ENCODE measurements at regions not wholly inside any gene's neighbourhood (a gene's known extent, or its start where the extent isn't known, plus 50 kb on each side); places are given as distances from the start of the nearest gene placed in this dataset.

DNA sequence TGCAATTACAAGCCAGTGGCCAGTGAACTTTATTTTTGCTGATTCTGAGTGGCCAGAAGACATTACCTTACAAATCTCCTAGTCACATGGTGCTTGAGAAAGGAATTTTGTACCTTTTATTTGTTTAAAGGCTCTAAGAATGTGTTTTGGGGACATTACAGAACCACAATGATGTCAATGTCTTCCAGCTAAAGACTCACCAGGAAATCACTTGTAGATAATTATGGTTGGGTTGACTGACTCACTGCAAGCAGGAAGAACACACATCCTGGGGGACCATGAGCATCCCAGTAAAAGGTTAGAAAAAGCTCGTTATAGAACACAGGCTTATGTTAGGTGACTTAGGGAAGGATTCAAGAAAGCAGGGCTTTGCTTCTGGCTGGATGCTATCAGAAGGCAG, 119.4 kb upstream of the FAM9B start:
- TF ChIP-seq, protein P1, sequence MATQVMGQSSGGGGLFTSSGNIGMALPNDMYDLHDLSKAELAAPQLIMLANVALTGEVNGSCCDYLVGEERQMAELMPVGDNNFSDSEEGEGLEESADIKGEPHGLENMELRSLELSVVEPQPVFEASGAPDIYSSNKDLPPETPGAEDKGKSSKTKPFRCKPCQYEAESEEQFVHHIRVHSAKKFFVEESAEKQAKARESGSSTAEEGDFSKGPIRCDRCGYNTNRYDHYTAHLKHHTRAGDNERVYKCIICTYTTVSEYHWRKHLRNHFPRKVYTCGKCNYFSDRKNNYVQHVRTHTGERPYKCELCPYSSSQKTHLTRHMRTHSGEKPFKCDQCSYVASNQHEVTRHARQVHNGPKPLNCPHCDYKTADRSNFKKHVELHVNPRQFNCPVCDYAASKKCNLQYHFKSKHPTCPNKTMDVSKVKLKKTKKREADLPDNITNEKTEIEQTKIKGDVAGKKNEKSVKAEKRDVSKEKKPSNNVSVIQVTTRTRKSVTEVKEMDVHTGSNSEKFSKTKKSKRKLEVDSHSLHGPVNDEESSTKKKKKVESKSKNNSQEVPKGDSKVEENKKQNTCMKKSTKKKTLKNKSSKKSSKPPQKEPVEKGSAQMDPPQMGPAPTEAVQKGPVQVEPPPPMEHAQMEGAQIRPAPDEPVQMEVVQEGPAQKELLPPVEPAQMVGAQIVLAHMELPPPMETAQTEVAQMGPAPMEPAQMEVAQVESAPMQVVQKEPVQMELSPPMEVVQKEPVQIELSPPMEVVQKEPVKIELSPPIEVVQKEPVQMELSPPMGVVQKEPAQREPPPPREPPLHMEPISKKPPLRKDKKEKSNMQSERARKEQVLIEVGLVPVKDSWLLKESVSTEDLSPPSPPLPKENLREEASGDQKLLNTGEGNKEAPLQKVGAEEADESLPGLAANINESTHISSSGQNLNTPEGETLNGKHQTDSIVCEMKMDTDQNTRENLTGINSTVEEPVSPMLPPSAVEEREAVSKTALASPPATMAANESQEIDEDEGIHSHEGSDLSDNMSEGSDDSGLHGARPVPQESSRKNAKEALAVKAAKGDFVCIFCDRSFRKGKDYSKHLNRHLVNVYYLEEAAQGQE (IDR thresholded peaks at IDR 0.05; ENCODE audit: insufficient replicate concordance, low read depth) = no peak
- no peak for TF ChIP-seq SPI1 (IDR thresholded peaks at IDR 0.05; ENCODE audit: borderline replicate concordance, low read depth)
- no peak for TF ChIP-seq POLR2AphosphoS5 (IDR thresholded peaks at IDR 0.05; ENCODE audit: low read depth)
- TF ChIP-seq, protein P2, sequence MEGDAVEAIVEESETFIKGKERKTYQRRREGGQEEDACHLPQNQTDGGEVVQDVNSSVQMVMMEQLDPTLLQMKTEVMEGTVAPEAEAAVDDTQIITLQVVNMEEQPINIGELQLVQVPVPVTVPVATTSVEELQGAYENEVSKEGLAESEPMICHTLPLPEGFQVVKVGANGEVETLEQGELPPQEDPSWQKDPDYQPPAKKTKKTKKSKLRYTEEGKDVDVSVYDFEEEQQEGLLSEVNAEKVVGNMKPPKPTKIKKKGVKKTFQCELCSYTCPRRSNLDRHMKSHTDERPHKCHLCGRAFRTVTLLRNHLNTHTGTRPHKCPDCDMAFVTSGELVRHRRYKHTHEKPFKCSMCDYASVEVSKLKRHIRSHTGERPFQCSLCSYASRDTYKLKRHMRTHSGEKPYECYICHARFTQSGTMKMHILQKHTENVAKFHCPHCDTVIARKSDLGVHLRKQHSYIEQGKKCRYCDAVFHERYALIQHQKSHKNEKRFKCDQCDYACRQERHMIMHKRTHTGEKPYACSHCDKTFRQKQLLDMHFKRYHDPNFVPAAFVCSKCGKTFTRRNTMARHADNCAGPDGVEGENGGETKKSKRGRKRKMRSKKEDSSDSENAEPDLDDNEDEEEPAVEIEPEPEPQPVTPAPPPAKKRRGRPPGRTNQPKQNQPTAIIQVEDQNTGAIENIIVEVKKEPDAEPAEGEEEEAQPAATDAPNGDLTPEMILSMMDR (IDR thresholded peaks at IDR 0.05; ENCODE audit: insufficient read depth, low read length) = no peak
- TF ChIP-seq GABPA (IDR thresholded peaks at IDR 0.05; ENCODE audit: low read depth) = no peak
- no peak for DNase-seq (ENCODE audit: low read depth in 1 of 2, low spot score in 1 of 2)
- H3K4me3 ChIP-seq (replicated peaks; ENCODE audit: insufficient read depth, low read length) = no peak overlapping the region
- H3K27ac ChIP-seq (replicated peaks) = no peak overlapping the region
- H3K27me3 ChIP-seq (ENCODE audit: insufficient read depth, poor library complexity, severe bottlenecking) = no peaks in the 10 kb centered on the region

DNA sequence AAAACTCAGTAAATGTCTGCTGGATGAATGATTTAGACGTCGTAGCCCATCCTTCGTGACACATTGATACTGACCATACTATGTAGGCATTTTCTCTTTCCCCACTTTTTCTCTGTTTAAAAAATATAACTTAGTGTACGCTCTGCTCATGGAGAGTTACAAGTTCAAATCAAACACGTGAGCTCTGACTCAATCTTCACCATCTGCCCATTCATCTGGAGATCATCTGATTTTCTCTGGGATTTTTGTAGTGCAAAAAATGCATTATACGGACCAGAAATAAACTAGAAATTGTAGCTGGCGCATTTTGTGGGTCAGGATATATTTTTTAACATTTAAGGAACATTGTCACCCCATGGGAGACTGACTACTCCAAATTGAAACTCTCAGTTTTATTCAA, 124.7 kb upstream of the FAM9B start:
- Histone ChIP-seq H3K27me3 (ENCODE audit: insufficient read depth, poor library complexity, severe bottlenecking) (no peaks in the 10 kb centered on the region), H3K27ac (replicated peaks) (no peak overlapping the region), H3K4me3 (replicated peaks; ENCODE audit: insufficient read depth, low read length) (no peak overlapping the region)
- no peak for DNase-seq (ENCODE audit: low read depth in 1 of 2, low spot score in 1 of 2)
- TF ChIP-seq GABPA (IDR thresholded peaks at IDR 0.05; ENCODE audit: low read depth) (no peak), SPI1 (IDR thresholded peaks at IDR 0.05; ENCODE audit: borderline replicate concordance, low read depth) (no peak), POLR2AphosphoS5 (IDR thresholded peaks at IDR 0.05; ENCODE audit: low read depth) (no peak)
- TF ChIP-seq, protein P1 (IDR thresholded peaks at IDR 0.05; ENCODE audit: insufficient replicate concordance, low read depth) = no peak
- TF ChIP-seq, protein P2 (IDR thresholded peaks at IDR 0.05; ENCODE audit: insufficient read depth, low read length) = no peak

DNA sequence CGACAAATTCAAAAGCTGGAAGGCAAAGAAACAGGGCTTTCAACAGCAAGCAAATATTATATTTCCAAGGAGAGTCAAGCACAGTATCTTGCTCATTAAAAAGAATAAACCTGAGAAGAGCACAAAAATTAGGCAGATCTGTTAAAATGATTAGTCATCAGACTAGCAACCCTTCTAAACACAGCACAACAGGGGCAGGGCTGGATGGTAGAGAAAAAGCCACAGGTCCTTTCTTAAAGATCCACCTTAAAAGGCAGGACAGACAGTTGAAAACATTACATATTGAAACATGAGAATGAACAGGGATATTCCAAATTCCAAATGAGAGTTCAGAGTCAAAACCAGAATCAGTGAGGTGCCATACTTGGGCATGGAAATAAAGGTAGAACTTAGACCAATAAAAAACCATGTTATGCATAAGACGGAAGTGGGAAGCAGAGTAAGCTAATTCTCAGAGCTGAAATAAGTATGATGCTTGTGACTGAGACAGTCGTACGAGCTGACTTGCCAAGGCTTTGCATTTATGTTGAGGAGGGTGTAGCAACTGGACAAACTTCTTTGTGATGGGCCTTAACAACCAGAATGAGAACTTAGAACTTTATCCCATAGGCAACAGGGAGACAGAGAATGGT, 126.9 kb upstream of the FAM9B start:
- no peak for DNase-seq (ENCODE audit: low read depth in 1 of 2, low spot score in 1 of 2)

More for the DNA sequence above, 126.9 kb upstream of the FAM9B start:
- Histone ChIP-seq H3K27me3 (ENCODE audit: insufficient read depth, poor library complexity, severe bottlenecking) (no peaks in the 10 kb centered on the region), H3K27ac (replicated peaks) (no peak overlapping the region), H3K4me3 (replicated peaks; ENCODE audit: insufficient read depth, low read length) (no peak overlapping the region)
- TF ChIP-seq, protein P1 (IDR thresholded peaks at IDR 0.05; ENCODE audit: insufficient replicate concordance, low read depth) = no peak
- TF ChIP-seq GABPA (IDR thresholded peaks at IDR 0.05; ENCODE audit: low read depth) (no peak), POLR2AphosphoS5 (IDR thresholded peaks at IDR 0.05; ENCODE audit: low read depth) (no peak), SPI1 (IDR thresholded peaks at IDR 0.05; ENCODE audit: borderline replicate concordance, low read depth) (no peak)
- TF ChIP-seq, protein P2 (IDR thresholded peaks at IDR 0.05; ENCODE audit: insufficient read depth, low read length) = no peak
